ENCODE measurements at regions not wholly inside any gene's neighbourhood (a gene's known extent, or its start where the extent isn't known, plus 50 kb on each side); places are given as distances from the start of the nearest gene placed in this dataset.

GRCh38 chr3:10680796-10681195 is 135.2 kb upstream of the SLC6A11 start:
- TF ChIP-seq CTCF (IDR thresholded peaks at IDR 0.05) = no peak
- peaks cover 48% of the 10 kb centered on the region for H3K27me3 Mint-ChIP-seq (ENCODE audit: low read depth, poor library complexity)
- no peaks in the 10 kb centered on the region for H3K36me3 Mint-ChIP-seq (ENCODE audit: low read depth)
- no peaks in the 10 kb centered on the region for H3K9me3 Mint-ChIP-seq
- no peak for DNase-seq
- H3K4me1 Mint-ChIP-seq = no peaks in the 10 kb centered on the region
- H3K4me3 Mint-ChIP-seq = no peak overlapping the region
- H3K27ac Mint-ChIP-seq = no peak overlapping the region

GRCh38 chr3:10682692-10683091 is 133.3 kb upstream of the SLC6A11 start:
- H3K4me1 Mint-ChIP-seq = no peaks in the 10 kb centered on the region
- H3K36me3 Mint-ChIP-seq (ENCODE audit: low read depth) = no peaks in the 10 kb centered on the region
- H3K4me3 Mint-ChIP-seq = no peak overlapping the region
- DNase-seq = no peak
- H3K27me3 Mint-ChIP-seq (ENCODE audit: low read depth, poor library complexity) = peaks cover 33% of the 10 kb centered on the region
- H3K9me3 Mint-ChIP-seq = no peaks in the 10 kb centered on the region
- no peak for TF ChIP-seq CTCF (IDR thresholded peaks at IDR 0.05)
- no peak overlapping the region for H3K27ac Mint-ChIP-seq

- H3K27ac Mint-ChIP-seq = no peak overlapping the region
- no peaks in the 10 kb centered on the region for H3K4me1 Mint-ChIP-seq
- no peak overlapping the region for H3K4me3 Mint-ChIP-seq
- no peaks in the 10 kb centered on the region for H3K36me3 Mint-ChIP-seq (ENCODE audit: low read depth)
- no peak for TF ChIP-seq CTCF (IDR thresholded peaks at IDR 0.05)
- peaks cover 29% of the 10 kb centered on the region for H3K27me3 Mint-ChIP-seq (ENCODE audit: low read depth, poor library complexity)
- no peaks in the 10 kb centered on the region for H3K9me3 Mint-ChIP-seq
- no peak for DNase-seq
These were observed 132.9 kb upstream of the SLC6A11 start for GRCh38 chr3:10683106-10683505.

GRCh38 chr3:10688126-10688525 is 127.9 kb upstream of the SLC6A11 start:
- Mint-ChIP-seq H3K36me3 (ENCODE audit: low read depth) (no peaks in the 10 kb centered on the region), H3K4me3 (no peak overlapping the region), H3K27ac (no peak overlapping the region), H3K4me1 (peaks cover 11% of the 10 kb centered on the region), H3K27me3 (ENCODE audit: low read depth, poor library complexity) (peaks cover 33% of the 10 kb centered on the region), H3K9me3 (no peaks in the 10 kb centered on the region)
- no peak for TF ChIP-seq CTCF (IDR thresholded peaks at IDR 0.05)
- DNase-seq = no peak

- H3K4me1 Mint-ChIP-seq = peaks cover 11% of the 10 kb centered on the region
- no peaks in the 10 kb centered on the region for H3K9me3 Mint-ChIP-seq
- TF ChIP-seq CTCF (IDR thresholded peaks at IDR 0.05) = no peak
- H3K36me3 Mint-ChIP-seq (ENCODE audit: low read depth) = no peaks in the 10 kb centered on the region
- H3K4me3 Mint-ChIP-seq = no peak overlapping the region
- H3K27me3 Mint-ChIP-seq (ENCODE audit: low read depth, poor library complexity) = peaks cover 33% of the 10 kb centered on the region
- H3K27ac Mint-ChIP-seq = no peak overlapping the region
- DNase-seq = no peak
These were observed 127.4 kb upstream of the SLC6A11 start for GRCh38 chr3:10688548-10689172.

DNA sequence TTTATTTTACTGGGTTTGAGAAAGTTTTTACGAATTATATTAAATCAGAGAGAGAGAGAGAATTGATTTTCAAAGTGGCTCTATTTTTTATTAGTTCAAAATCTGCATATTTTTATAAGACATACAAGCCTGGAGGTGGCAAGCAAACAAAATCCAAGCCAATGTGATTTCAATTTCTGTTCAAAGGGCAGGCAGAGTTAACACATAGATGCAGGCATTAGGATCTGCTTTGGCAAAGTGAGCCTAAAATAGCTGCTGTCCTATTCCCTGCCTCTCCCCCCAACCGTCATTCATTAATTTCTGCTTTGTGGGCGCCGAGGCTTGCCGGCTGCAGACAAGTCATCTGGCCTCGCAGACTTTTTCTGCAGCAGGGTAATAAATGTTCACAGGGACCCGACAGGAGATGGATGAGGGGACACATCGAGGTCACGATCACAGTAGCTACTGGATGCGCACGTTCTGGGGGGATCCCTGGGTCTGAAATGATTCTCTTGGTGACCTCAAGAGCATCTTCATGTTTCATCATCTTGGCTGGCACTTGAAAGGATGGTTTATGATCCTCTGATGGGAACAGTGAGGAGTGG is 123.9 kb upstream of the SLC6A11 start:
- TF ChIP-seq CTCF (IDR thresholded peaks at IDR 0.05) = no peak
- no peak for DNase-seq
- H3K4me3 Mint-ChIP-seq = no peak overlapping the region
- peaks cover 37% of the 10 kb centered on the region for H3K27me3 Mint-ChIP-seq (ENCODE audit: low read depth, poor library complexity)
- H3K27ac Mint-ChIP-seq = no peak overlapping the region
- H3K4me1 Mint-ChIP-seq = peaks cover 11% of the 10 kb centered on the region
- peaks cover 7% of the 10 kb centered on the region for H3K9me3 Mint-ChIP-seq
- no peaks in the 10 kb centered on the region for H3K36me3 Mint-ChIP-seq (ENCODE audit: low read depth)
